Epithelial cell of proximal tubule (primary cell): ENCODE measurements at regions not wholly inside any gene's neighbourhood (a gene's known extent, or its start where the extent isn't known, plus 50 kb on each side); places are given as distances from the start of the nearest gene placed in this dataset.

ENCODE experiments used
- DNase-seq: peaks from one replicate; pipeline ENCODE4 v3.0.0-alpha.2; 2011; ENCODE audit warnings: low read depth
- H3K4me3 ChIP-seq: 2 replicates; pipeline ENCODE4 v1.5.1; 2011; ENCODE audit warnings: low read depth, mild to moderate bottlenecking, low read length
- TF ChIP-seq, protein P1 (sequence below): conservative IDR thresholded peaks from 2 replicates; pipeline ENCODE4 v1.5.1; 2012; ENCODE audit warnings: low read depth, mild to moderate bottlenecking, low read length

DNA sequence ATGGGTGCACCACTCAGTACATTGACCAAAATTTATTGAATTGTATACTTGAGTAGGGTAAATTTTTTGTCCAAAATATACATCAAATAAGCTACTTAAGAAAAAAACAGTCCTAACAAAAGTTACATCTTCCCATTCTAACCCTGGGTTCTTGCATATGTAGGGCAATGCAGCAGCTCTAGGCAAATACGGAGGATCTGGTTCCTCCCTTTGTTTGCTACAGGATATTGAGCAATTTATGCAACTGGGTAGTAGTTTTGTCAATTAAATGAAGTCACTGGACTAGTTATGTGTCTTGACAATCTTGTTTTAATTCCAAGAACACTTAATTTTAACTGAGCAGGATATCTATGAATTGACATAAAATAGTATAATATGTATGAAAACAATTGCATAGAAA, 1507.2 kb upstream of the PIK3C3 start:
- no peak for DNase-seq
- TF ChIP-seq, protein P1, sequence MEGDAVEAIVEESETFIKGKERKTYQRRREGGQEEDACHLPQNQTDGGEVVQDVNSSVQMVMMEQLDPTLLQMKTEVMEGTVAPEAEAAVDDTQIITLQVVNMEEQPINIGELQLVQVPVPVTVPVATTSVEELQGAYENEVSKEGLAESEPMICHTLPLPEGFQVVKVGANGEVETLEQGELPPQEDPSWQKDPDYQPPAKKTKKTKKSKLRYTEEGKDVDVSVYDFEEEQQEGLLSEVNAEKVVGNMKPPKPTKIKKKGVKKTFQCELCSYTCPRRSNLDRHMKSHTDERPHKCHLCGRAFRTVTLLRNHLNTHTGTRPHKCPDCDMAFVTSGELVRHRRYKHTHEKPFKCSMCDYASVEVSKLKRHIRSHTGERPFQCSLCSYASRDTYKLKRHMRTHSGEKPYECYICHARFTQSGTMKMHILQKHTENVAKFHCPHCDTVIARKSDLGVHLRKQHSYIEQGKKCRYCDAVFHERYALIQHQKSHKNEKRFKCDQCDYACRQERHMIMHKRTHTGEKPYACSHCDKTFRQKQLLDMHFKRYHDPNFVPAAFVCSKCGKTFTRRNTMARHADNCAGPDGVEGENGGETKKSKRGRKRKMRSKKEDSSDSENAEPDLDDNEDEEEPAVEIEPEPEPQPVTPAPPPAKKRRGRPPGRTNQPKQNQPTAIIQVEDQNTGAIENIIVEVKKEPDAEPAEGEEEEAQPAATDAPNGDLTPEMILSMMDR: no peak
- H3K4me3 ChIP-seq: no peak overlapping the region

DNA sequence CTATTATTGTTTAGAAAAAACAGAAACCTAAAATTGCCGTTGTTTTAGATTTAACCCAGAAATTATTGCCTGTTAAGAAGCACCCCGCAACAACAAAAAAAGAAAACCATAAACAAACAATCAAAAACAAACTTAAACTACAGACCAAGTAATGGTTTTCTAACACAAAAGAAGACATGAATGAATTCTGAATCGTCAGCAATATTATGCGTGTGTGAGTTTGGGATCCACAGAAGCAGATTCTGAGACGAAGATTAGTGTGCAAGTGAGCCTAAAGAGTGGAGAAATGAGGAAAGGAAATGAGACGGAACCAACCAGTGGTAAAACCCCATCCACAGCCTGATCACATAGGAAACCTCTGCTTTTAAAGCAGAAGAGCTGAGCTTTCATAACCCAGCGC, 1514.9 kb upstream of the PIK3C3 start:
- DNase-seq: no peak
- TF ChIP-seq, protein P1: no peak
- no peak overlapping the region for H3K4me3 ChIP-seq

GRCh38 chr18:40437517-40437916, 1517.5 kb upstream of the PIK3C3 start:
- TF ChIP-seq, protein P1: no peak
- DNase-seq: no peak
- no peak overlapping the region for H3K4me3 ChIP-seq

GRCh38 chr18:40431071-40431985, 1523.7 kb upstream of the PIK3C3 start:
- no peak overlapping the region for H3K4me3 ChIP-seq
- no peak for DNase-seq
- TF ChIP-seq, protein P1: no peak

- TF ChIP-seq, protein P1: no peak
- no peak for DNase-seq
- no peak overlapping the region for H3K4me3 ChIP-seq
These were observed 1531.7 kb upstream of the PIK3C3 start for GRCh38 chr18:40423291-40423690.

- DNase-seq: no peak
- H3K4me3 ChIP-seq: no peak overlapping the region
- TF ChIP-seq, protein P1: no peak
These were observed 1534.4 kb upstream of the PIK3C3 start for GRCh38 chr18:40420675-40421074.

DNA sequence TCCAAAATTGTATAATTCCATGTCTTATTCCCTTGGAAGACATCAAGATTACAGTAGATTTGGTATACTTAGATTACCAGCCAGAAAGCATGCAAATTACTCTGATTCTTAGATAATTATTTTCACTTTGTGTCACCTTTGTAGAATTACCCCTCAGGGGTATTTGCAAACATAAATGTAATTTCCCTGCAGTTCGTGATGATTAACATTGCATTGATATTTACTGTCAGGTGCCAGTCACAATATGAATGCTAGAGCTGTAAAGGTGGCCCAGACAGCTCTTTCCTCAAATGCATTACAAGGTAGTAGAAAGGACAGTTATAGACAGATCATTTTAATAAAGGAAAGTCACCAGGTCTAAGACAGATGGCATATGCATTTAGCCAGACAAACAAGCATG, 1537.5 kb upstream of the PIK3C3 start:
- TF ChIP-seq, protein P1: no peak
- no peak for DNase-seq
- no peak overlapping the region for H3K4me3 ChIP-seq
